Activated CD4-positive, alpha-beta memory T cell treated with anti-CD3 and anti-CD28 coated beads, Interleukin-2, amount 10 ng/mL, durations not matched to agents 7 days and 5 days (primary cell): ENCODE measurements at regions not wholly inside any gene's neighbourhood (a gene's known extent, or its start where the extent isn't known, plus 50 kb on each side); places are given as distances from the start of the nearest gene placed in this dataset.

Source experiments
- CTCF ChIA-PET: fragments of 350-600 bp; sonication (Branson Sonifier 250); formaldehyde crosslinking; loops from one replicate; lab custom pipeline; 2021; ENCODE audit warnings: antibody characterized with exemption, inconsistent platforms; lab: Charles Lee
- POLR2A ChIA-PET: fragments of 350-600 bp; sonication (Branson Sonifier 250); formaldehyde crosslinking; loops from one replicate; lab custom pipeline; 2021; ENCODE audit warnings: antibody characterized with exemption; lab: Charles Lee
- DNase-seq: peaks from one replicate; pipeline ENCODE4 v3.0.0-alpha.2; 2020
- H3K27ac Mint-ChIP-seq: one replicate; pipeline ENCODE4 v1.8.0; 2021; ENCODE audit warnings: mild to moderate bottlenecking, mixed read lengths
- H3K27me3 Mint-ChIP-seq: one replicate; pipeline ENCODE4 v1.8.0; 2021; ENCODE audit warnings: mixed read lengths
- H3K36me3 Mint-ChIP-seq: one replicate; pipeline ENCODE4 v1.8.0; 2021; ENCODE audit warnings: low read depth, mixed read lengths
- H3K4me1 Mint-ChIP-seq: one replicate; pipeline ENCODE4 v1.8.0; 2021; ENCODE audit warnings: mixed read lengths
- H3K4me3 Mint-ChIP-seq: one replicate; pipeline ENCODE4 v1.8.0; 2021; ENCODE audit warnings: mild to moderate bottlenecking, mixed read lengths
- H3K9me3 Mint-ChIP-seq: one replicate; pipeline ENCODE4 v1.8.0; 2021; ENCODE audit warnings: mixed read lengths

GRCh38 chr3:22029480-22029879 lies 278.5 kb upstream of the ZNF385D start:
- no peaks in the 10 kb centered on the region for H3K4me1 Mint-ChIP-seq
- CTCF ChIA-PET, result no interaction called here
- H3K36me3 Mint-ChIP-seq, result no peaks in the 10 kb centered on the region
- POLR2A ChIA-PET, result no interaction called here
- H3K27ac Mint-ChIP-seq, result no peak overlapping the region
- no peak for DNase-seq
- no peak overlapping the region for H3K4me3 Mint-ChIP-seq
- H3K9me3 Mint-ChIP-seq, result peaks cover 19% of the 10 kb centered on the region
- no peaks in the 10 kb centered on the region for H3K27me3 Mint-ChIP-seq

GRCh38 chr3:22039161-22039560 lies 288.2 kb upstream of the ZNF385D start:
- no peak overlapping the region for H3K27ac Mint-ChIP-seq
- CTCF ChIA-PET, result no interaction called here
- no peaks in the 10 kb centered on the region for H3K27me3 Mint-ChIP-seq
- H3K36me3 Mint-ChIP-seq, result no peaks in the 10 kb centered on the region
- H3K4me3 Mint-ChIP-seq, result no peak overlapping the region
- H3K9me3 Mint-ChIP-seq, result peaks cover 13% of the 10 kb centered on the region
- no peak for DNase-seq
- POLR2A ChIA-PET, result no interaction called here
- H3K4me1 Mint-ChIP-seq, result no peaks in the 10 kb centered on the region

GRCh38 chr3:22040150-22040549 lies 289.1 kb upstream of the ZNF385D start:
- POLR2A ChIA-PET, result no interaction called here
- no peak for DNase-seq
- Mint-ChIP-seq H3K36me3 (no peaks in the 10 kb centered on the region), H3K4me3 (no peak overlapping the region), H3K4me1 (no peaks in the 10 kb centered on the region), H3K9me3 (peaks cover 18% of the 10 kb centered on the region), H3K27ac (no peak overlapping the region), H3K27me3 (no peaks in the 10 kb centered on the region)
- CTCF ChIA-PET, result no interaction called here

- POLR2A ChIA-PET, result no interaction called here
- Mint-ChIP-seq H3K27me3 (no peaks in the 10 kb centered on the region), H3K4me1 (no peaks in the 10 kb centered on the region), H3K4me3 (no peak overlapping the region), H3K9me3 (peaks cover 11% of the 10 kb centered on the region), H3K27ac (no peak overlapping the region), H3K36me3 (no peaks in the 10 kb centered on the region)
- DNase-seq, result no peak
- CTCF ChIA-PET, result no interaction called here
These were observed 294.9 kb upstream of the ZNF385D start for GRCh38 chr3:22045882-22046281.

- Mint-ChIP-seq H3K27ac (no peak overlapping the region), H3K4me3 (no peak overlapping the region), H3K9me3 (peaks cover 9% of the 10 kb centered on the region), H3K36me3 (no peaks in the 10 kb centered on the region), H3K27me3 (no peaks in the 10 kb centered on the region), H3K4me1 (no peaks in the 10 kb centered on the region)
- ChIA-PET CTCF (no interaction called here), POLR2A (no interaction called here)
- DNase-seq, result no peak
These were observed 312.5 kb upstream of the ZNF385D start for GRCh38 chr3:22063500-22063899.

GRCh38 chr3:22068619-22069018 lies 317.6 kb upstream of the ZNF385D start:
- CTCF ChIA-PET, result no interaction called here
- DNase-seq, result no peak
- Mint-ChIP-seq H3K36me3 (no peaks in the 10 kb centered on the region), H3K27ac (no peak overlapping the region), H3K9me3 (peaks cover 4% of the 10 kb centered on the region), H3K27me3 (no peaks in the 10 kb centered on the region), H3K4me3 (no peak overlapping the region), H3K4me1 (no peaks in the 10 kb centered on the region)
- POLR2A ChIA-PET, result no interaction called here

- Mint-ChIP-seq H3K9me3 (peaks cover 1% of the 10 kb centered on the region), H3K4me1 (no peaks in the 10 kb centered on the region), H3K27ac (no peak overlapping the region), H3K4me3 (no peak overlapping the region), H3K36me3 (no peaks in the 10 kb centered on the region), H3K27me3 (no peaks in the 10 kb centered on the region)
- ChIA-PET CTCF (no interaction called here), POLR2A (no interaction called here)
- DNase-seq, result no peak
These were observed 337.2 kb upstream of the ZNF385D start for GRCh38 chr3:22088204-22088603.

- ChIA-PET POLR2A (no interaction called here), CTCF (no interaction called here)
- Mint-ChIP-seq H3K4me3 (no peak overlapping the region), H3K4me1 (no peaks in the 10 kb centered on the region), H3K9me3 (no peaks in the 10 kb centered on the region), H3K27ac (no peak overlapping the region), H3K36me3 (no peaks in the 10 kb centered on the region), H3K27me3 (no peaks in the 10 kb centered on the region)
- no peak for DNase-seq
These were observed 338.3 kb upstream of the ZNF385D start for GRCh38 chr3:22089284-22089683.

GRCh38 chr3:22091329-22091728 lies 340.3 kb upstream of the ZNF385D start:
- DNase-seq, result no peak
- H3K27ac Mint-ChIP-seq, result no peak overlapping the region
- H3K27me3 Mint-ChIP-seq, result no peaks in the 10 kb centered on the region
- no peaks in the 10 kb centered on the region for H3K4me1 Mint-ChIP-seq
- H3K9me3 Mint-ChIP-seq, result no peaks in the 10 kb centered on the region
- ChIA-PET CTCF (no interaction called here), POLR2A (no interaction called here)
- H3K4me3 Mint-ChIP-seq, result no peak overlapping the region
- no peaks in the 10 kb centered on the region for H3K36me3 Mint-ChIP-seq

- no peak overlapping the region for H3K4me3 Mint-ChIP-seq
- peaks cover 3% of the 10 kb centered on the region for H3K9me3 Mint-ChIP-seq
- H3K27ac Mint-ChIP-seq, result no peak overlapping the region
- no peak for DNase-seq
- CTCF ChIA-PET, result no interaction called here
- no peaks in the 10 kb centered on the region for H3K27me3 Mint-ChIP-seq
- POLR2A ChIA-PET, result no interaction called here
- H3K4me1 Mint-ChIP-seq, result no peaks in the 10 kb centered on the region
- H3K36me3 Mint-ChIP-seq, result no peaks in the 10 kb centered on the region
These were observed 347.0 kb upstream of the ZNF385D start for GRCh38 chr3:22098021-22098420.

- H3K27ac Mint-ChIP-seq, result no peak overlapping the region
- DNase-seq, result no peak
- peaks cover 3% of the 10 kb centered on the region for H3K9me3 Mint-ChIP-seq
- CTCF ChIA-PET, result no interaction called here
- H3K4me1 Mint-ChIP-seq, result no peaks in the 10 kb centered on the region
- no peaks in the 10 kb centered on the region for H3K36me3 Mint-ChIP-seq
- H3K27me3 Mint-ChIP-seq, result no peaks in the 10 kb centered on the region
- POLR2A ChIA-PET, result no interaction called here
- H3K4me3 Mint-ChIP-seq, result no peak overlapping the region
These were observed 350.3 kb upstream of the ZNF385D start for GRCh38 chr3:22101351-22101750.

GRCh38 chr3:22101811-22102210 lies 350.8 kb upstream of the ZNF385D start:
- H3K9me3 Mint-ChIP-seq, result peaks cover 6% of the 10 kb centered on the region
- POLR2A ChIA-PET, result no interaction called here
- no peaks in the 10 kb centered on the region for H3K4me1 Mint-ChIP-seq
- DNase-seq, result no peak
- CTCF ChIA-PET, result no interaction called here
- H3K27me3 Mint-ChIP-seq, result no peaks in the 10 kb centered on the region
- H3K4me3 Mint-ChIP-seq, result no peak overlapping the region
- no peaks in the 10 kb centered on the region for H3K36me3 Mint-ChIP-seq
- no peak overlapping the region for H3K27ac Mint-ChIP-seq

GRCh38 chr3:22103423-22103822 lies 352.4 kb upstream of the ZNF385D start:
- CTCF ChIA-PET, result no interaction called here
- H3K4me1 Mint-ChIP-seq, result no peaks in the 10 kb centered on the region
- no peaks in the 10 kb centered on the region for H3K36me3 Mint-ChIP-seq
- no peak for DNase-seq
- peaks cover 6% of the 10 kb centered on the region for H3K9me3 Mint-ChIP-seq
- H3K4me3 Mint-ChIP-seq, result no peak overlapping the region
- H3K27me3 Mint-ChIP-seq, result no peaks in the 10 kb centered on the region
- POLR2A ChIA-PET, result no interaction called here
- no peak overlapping the region for H3K27ac Mint-ChIP-seq

- ChIA-PET CTCF (interaction anchor here (1.7 kb wide), 1 partner anchor 11 kb away, joined by 5 read pairs; no protein-coding TSS in a partner anchor), POLR2A (no interaction called here)
- Mint-ChIP-seq H3K4me3 (no peak overlapping the region), H3K36me3 (no peaks in the 10 kb centered on the region), H3K9me3 (peaks cover 4% of the 10 kb centered on the region), H3K27me3 (no peaks in the 10 kb centered on the region), H3K4me1 (no peaks in the 10 kb centered on the region), H3K27ac (no peak overlapping the region)
- DNase-seq, result no peak
These were observed 355.3 kb upstream of the ZNF385D start for GRCh38 chr3:22106213-22106896.
